LHCN-M2 (cell line): ENCODE measurements at regions not wholly inside any gene's neighbourhood (a gene's known extent, or its start where the extent isn't known, plus 50 kb on each side); places are given as distances from the start of the nearest gene placed in this dataset.

Experiments used
- DNase-seq: peaks from one replicate; pipeline ENCODE4 v3.0.0-alpha.2; 2012; ENCODE audit warnings: low read depth

DNA sequence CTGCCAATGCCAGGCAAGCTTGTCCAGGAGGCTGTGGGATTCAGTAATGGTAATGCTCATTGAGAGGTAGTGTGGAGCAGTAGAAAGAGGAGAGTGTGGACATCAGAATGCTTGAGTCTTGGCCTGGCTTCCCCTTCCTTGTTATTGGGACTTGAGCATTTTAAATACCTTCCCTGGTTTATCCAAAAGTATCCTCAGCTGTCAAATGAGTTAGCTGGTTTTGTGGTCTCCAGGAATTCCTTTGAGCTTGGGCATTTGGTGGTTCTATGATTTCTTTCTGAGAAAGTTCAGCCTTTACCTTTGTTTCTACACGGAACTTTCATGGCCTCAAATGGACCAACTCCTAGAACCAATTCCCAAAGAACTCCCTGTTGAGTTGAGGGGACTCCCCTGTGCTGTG lies 264.3 kb downstream of the PTEN start:
- DNase-seq = peak; percentile 56

DNA sequence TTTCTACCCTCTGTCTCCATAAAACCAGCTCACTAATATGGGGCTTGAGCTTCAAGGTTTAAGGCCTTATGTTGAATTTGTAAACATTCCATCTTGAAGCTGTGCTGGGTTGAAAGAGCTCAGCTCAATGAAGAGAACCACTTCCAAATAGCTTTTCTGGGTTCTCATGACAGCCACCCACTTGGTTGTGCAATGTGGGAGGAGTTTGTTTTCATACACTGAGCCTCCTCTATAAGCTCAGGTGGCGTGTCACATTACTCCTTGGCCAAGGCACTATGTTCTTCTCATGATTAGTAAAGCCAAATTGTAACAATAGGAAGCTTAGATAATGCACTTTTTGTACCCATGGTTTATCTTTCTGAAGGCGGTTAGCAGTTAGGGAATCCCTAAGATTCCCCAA lies 265.6 kb downstream of the PTEN start:
- no peak for DNase-seq

DNA sequence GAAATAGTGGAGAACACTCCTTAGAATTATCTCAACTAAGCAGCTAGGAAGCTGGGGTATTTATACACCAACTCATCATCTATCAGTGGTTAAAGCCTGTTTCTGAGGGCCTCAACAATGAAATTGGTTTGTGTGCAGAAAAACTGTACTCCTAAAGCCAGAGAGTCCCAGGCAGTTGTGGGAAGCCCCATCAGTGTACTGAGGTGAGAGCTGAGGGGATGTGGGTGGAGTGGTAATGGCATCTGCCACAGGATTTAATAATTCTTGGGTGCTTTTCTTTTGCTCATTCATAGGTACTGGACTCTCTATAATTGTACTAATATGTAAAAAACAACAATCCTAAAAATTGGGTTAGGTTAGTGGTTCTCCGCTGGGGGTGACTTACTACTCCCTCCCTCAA lies 267.5 kb downstream of the PTEN start:
- DNase-seq = no peak

DNA sequence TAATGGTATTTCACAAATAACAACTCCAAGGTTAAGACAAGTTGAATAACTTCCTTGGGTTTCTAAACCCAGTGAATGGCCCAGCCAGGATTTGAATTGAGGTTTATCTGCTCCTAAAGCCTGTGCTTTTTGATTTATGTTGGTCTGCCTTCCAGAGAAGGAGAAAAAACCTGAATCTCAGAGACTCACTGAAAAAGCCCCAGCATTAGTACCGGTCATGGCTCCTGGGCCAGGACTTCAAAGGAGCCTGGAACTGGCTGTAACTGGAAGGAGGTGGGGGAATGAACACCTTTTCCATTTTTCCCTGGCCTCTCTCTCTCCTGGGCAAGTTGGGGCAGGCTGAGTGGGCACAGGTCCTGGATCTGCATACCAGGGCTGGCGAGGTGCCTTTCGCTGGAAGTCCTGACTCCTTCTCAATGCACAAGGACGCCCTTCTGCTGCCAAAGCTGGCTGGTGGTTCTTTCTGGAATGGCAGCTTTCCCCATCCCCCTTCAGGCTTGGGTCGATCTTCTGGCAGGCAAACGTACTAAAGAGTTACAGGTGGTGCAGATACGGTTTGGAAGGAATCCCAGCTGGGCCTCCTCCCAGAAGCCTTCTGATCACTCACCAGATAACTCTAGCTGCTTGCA lies 268.2 kb downstream of the PTEN start:
- no peak for DNase-seq

DNA sequence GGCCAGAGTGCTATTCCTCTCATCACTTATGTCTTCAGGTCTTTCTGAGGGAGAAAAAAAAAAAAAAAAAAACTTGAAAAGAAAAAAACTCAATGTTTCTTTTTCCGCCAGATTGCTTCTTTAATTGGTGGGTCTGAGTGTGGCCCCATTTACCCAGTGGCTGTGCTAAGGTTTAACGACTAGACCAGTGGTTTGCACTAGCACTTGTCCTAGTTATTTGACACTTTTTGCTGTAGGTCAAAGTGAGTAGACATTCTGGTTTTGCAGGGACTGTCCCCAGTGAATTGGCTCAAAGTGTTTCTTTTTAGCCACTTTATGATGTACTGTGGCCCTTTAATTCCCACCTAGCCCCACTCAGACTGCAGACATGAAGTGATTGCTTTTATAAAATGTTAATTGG lies 273.3 kb downstream of the PTEN start:
- no peak for DNase-seq

DNA sequence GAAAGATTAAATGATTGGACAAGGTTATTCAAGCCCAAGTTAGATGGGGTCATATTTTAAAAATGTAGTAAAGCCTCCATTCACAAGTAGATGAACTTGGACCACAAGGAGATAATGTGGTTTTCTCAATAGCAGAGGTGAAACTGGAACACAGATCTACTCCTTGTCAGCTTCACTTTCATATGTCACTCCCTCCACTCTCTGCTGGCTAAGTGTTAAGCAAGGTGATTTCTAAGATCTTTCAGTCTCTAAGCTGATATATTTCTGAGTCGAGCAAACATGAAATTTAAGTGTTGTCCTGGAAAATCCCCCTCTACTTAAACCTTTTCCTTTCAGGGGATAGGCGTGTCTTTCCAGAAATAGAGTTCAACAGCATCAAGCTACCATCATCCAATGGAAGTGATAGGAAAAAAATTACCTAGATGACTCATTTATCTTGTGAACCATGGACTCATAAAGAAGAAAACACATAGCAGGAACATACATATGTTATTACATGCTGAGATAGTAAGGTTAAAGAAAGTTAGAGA lies 275.0 kb downstream of the PTEN start:
- no peak for DNase-seq

DNA sequence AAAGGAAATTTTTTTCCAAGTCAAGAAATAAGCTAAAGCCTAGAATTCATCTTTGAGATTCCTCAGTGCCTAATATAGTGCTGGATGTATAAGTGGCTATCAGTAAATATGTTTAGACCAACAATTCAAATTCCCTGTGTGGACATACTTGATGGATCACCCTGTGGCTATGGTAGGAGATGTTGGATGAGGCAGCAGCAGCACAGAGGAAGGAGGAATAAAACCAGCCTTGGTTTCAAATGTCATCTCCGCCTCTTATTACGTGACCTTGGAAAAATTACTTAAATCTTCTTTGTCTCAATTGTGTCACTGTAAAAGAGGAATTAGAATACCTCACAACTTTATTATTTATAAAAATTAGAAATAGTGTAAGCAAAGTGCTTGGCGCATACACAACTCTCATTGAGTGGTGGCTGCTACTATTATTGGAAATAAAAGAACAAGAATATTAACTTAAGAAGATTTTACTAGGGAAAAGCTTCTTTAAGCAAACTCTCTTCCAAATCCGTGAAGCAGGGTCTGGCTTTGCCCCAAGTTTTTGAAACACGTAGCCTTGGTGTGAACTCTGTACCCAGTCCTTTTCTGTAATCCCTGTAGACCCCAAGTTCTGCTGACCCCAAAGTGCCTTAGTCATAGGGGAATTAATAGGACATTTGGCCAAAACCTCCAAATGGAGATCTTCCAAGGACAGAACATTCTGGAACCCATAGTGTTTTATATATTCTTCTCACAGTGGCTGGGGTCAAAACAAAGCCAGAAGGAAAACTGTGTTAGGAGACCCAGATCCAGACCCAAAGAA lies 283.8 kb downstream of the PTEN start:
- no peak for DNase-seq

DNA sequence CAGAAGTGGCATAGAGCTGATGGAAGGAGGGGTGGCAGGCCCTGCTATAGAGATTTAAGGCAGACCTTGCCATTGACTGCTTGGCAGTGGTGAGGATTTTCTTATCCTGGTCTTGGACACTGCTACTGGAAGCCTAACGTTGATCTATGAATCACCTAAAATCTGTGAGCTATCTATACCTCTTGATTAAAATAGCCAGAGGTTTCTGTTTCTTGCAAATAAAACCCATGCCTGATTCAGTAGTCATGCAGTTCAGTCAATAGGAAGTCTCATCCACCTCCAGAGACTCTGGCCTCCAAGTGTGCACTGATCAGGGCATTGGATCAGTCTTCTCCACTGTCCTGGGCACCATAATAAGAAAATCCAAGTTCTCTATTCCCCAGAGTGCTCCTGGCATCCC lies 286.5 kb downstream of the PTEN start:
- DNase-seq = peak; percentile 43

DNA sequence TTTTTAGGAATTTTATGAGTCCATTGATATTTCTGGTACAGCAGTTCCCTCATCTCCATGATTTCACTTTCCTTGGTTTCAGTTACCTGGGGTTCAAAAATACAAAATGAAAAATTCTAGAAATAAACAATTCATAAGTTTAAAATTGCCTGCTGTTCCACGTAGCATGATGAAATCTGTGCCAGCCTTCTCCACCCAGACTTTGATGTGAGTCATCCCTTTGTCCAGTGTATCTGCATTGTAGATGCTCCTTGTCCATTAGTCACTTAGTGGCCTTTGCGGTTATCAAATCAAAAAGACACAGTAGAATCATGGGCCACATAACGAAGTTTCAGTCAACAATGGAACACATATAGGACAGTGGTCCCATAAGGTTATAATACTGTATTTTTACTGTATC lies 286.9 kb downstream of the PTEN start:
- DNase-seq = peak; percentile 93

DNA sequence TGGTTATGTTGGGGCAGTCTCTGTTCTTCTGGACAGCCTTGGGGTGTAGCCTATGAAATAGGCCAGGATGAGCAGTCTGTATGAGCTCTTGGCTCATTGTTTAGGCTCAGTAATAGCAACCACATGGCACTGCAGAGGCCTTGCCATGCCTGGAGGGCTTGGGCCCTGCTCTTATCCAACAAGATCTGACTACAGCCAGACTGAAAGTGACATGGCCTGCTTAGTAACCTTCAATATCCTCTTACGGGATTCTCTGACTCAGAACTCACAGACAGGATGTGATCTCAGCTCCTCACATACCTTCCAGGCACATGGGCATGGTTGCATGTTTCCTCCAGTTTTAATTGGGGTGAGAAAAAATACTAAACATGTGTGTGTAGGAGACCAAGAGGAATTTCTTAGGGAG lies 289.3 kb downstream of the PTEN start:
- peak; percentile 92 for DNase-seq

DNA sequence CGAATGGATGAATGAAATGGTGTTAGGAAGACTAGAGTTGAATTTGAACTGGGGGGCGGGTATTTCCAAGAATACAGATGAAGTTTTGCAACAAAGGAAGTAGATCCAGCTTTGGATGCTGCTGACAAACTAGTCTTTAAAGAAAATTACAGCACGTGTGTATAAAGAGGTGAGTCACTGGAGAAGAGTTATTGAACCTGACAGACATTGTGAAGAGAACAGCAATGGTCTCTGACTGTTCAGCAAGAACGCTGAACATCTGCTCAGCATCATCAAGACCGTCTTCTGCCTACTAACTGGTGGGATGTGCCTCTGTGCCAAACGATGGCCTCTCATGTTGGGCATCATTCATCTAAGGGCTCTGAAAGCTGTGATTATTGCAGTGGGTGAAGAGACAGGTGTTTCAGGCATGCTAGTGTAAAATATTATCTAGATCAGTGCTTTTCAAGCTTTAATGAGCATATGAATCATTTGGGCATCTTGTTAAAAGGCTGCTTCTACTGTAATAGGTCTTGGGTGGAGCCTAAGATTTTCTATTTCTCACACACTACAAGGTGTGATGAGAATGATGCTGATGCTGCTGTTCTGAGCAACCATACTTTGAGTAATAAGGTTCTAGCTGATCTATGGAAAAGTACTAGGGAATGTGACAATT lies 291.3 kb downstream of the PTEN start:
- peak; percentile 43 for DNase-seq

DNA sequence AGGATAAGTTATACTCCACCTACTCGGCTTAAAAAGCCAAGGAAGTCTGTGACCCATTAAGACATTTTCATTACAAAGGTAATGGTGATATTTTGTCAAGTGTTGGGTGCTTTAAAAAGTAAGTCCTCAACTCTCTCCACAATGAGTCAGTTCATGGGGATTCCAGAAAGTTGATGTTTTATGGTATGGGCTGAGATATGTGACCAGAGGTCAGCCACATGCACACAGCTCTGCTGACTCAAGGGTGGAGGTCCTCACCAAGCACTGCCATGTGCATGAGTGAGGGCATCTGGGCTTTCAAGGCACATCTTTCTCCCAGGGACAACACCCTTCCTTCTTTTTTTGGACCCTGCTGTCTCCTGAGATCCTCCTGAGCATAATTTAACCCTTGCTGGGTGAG lies 292.9 kb downstream of the PTEN start:
- peak; percentile 74 for DNase-seq

DNA sequence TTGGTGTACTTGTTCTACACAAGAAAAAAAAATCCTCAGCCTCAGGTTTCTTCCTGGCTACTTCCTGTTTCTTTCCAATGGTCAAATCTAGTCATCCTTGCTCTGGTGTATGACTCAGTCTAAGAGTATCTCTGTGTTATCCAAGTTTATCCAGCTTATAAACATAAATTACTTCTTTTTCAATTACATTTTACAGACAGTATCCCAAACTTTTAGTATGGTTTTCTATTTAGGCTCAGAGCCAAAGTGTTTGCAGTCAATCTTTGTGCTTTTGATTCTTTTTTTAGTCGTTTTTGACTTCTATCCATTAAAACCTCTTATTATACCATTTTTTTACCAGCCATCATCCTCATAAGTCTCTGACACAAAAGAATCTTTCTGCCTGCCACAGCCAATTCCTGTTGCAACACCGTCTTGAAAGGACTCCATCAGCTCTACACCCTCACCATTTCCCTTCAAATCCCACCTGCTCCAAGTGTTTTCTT lies 294.6 kb downstream of the PTEN start:
- peak; percentile 91 for DNase-seq

DNA sequence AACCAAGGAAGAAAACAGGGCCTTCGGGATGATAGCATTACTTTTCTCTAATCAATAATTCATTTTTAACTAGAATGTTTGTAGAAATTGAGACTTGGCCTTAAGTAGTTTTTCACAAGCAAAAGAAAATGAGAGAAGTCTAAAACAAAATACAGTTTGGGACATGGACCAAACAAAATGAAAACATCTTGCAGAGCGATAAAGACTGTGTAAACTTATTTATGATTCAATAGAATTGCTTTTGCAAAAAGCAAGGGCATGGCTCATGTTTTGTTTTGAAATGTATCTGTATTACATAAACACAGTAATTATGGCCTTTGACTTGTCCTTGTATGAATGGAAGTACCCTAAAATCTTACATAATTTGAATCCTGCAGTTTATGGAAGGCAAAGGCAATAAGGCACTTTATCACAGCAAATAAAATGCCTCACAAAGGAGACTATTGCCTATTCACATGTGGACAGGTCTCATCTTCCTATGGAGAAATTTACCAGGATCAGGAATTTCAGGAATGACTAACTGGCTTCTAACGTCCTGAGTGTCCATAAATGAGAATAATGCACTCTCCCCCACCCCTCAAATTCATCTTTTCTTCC lies 295.2 kb downstream of the PTEN start:
- no peak for DNase-seq

DNA sequence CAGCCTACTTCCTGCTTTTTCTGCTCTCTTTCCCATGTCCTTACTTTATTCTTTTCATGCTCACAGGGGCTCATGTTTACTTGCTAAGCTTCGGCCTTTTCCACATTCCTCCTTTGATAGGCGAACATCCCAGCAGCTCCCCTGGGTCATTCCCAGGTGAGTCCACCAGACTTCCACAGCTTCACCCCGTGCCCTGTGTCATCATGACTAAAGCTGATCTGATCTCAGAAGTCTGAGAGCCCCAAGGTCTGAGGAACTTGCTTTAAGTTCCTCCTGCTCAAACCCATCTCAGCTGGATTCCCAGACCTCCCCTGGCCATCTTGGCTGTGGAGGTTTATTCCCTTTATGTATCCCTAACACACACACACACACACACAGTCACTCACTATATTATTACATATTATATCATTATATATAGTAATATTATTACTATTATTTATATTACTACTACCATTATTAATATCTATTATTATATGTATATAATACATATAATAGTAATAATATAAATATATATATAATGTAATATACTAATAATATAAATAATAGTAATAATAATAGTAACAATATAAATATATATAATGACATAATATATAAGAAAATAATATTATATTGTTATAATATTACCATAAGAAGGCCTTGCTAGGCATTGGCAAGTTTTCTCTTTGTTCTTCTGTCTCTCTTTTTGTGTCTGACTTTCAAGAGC lies 295.9 kb downstream of the PTEN start:
- DNase-seq = no peak

DNA sequence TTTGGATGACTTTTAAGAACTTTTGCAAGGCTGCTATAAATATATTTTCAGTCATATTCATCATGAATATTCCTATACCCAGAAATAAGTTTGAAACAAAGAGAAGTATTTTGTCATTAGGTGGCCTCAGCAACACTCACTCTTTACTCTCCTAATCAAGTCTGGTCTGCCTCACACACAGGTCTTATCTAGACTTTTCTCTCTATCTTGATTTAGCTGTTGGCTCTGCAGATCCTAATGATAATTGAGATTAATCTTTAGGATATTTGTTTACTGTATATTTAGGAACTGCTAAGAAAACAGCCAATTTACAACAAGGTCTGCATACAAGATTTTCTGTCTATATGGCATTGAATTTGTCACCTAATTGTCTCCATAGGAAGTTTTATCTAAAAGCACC lies 297.6 kb downstream of the PTEN start:
- no peak for DNase-seq

DNA sequence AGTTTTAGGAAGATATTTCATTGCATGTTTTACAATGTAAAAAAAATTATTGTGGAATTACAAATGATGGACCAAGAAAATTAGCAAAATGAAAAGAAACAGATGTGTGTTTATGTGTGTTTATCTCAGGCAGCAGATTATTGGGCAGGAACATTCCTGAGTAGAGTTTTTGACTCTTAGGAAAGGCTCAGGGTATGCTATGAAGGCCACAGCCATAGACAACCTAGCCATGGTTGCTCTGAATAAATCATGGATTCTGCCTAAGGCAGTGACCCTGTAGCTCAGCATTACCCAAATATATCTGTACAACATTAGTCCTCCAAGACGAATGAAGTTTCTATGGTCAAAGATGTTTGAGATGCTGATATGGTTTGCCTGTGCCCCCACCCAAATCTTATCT lies 298.3 kb downstream of the PTEN start:
- DNase-seq = no peak

DNA sequence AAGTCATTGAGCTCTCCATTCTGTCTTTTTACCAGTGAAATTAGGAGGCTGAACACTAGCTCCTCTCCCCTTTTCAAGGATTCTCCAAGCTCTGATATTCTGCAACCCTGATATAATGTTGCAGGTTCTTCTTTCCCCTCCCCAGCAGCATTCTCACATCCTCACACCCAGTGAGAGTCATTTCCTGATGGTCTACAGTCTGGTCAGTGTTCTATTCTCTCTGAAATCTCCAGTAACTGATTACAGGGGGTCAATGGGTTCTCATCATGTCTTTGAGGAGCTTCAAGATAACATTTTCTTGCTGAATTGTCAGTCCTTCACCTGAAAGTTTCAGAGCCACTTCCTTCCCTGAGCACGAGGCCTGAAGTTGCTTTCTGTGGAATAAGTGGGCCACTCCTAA lies 299.4 kb downstream of the PTEN start:
- DNase-seq = no peak

DNA sequence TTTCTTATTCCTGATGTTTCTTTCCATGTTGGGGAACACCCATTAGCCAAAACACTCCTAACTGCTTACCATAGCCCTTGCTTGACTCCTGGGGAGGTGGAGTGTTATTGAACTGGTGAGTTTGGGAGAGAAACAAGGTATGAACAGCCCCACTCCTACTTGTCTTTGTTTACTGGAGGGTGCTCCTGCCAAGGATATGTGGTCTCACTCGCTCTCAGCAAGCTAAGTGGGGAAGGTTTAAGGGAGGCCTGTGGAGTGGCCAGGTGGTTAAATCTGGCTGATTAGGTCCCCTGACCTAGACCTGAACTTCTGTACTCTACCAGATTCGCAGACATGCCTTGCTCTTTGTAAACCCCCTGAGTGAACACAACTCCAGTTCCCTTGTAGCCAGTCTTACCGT lies 300.1 kb downstream of the PTEN start:
- no peak for DNase-seq

DNA sequence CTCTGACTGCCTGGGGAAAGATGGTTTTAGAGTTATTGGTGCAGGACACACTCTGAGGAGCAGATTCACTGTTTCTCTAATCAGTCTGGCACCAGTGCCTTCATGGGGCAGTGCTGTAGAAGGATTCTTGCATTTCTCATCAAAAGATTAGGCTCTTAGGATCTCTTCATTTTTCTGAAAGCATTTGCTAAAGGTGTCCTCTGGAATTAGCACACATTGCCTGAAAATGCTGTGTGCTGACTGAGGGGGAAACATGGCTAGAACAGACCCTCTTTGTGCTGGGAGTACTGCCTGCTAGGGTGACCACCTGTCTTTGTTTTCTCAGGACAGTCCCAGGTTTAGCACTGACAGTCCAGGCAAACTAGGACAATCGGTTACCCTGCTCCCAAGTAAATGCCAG lies 301.0 kb downstream of the PTEN start:
- no peak for DNase-seq

DNA sequence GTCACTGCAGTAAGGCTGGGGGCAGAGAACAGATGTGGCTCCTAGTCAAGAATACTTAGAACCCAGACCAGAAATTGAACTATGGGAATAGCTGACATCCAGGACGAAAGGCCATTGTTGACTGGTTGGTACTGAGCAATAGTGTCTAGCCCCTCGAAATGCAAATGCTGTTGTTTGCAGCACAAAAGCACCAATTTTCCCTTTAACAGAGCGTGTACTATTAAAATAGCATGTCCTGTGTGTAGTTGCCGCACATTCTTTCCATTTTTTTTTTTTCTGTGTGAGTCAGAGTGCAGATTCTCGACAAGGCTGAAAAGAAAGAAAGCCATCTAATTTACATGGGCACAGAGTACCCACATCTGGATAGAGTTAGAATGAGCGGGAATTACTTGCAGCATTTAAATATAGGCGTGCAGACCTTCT lies 302.4 kb downstream of the PTEN start:
- peak; percentile 71 for DNase-seq
